ENCODE measurements at regions not wholly inside any gene's neighbourhood (a gene's known extent, or its start where the extent isn't known, plus 50 kb on each side); places are given as distances from the start of the nearest gene placed in this dataset.

DNA sequence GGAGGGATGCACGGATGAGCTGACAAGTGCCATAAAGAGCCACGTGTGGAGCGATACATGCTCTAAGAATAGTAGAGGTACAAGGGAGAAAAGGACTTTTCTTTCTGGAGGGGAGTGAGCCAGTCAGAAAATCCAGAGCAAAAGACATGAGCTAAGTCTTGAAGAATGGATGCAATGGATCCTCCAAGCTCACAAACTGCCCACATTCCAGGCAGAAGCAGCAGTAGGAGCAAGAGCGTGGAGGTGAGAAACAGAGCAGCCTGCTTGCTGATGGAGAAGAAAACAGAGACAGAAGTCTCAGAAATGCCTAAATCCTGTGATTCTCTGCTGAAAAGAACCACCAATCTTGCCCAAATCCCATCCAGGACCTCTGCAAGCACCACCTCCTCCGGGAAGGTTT is 78.2 kb upstream of the RALGPS2 start:
- TF ChIP-seq, protein P1, sequence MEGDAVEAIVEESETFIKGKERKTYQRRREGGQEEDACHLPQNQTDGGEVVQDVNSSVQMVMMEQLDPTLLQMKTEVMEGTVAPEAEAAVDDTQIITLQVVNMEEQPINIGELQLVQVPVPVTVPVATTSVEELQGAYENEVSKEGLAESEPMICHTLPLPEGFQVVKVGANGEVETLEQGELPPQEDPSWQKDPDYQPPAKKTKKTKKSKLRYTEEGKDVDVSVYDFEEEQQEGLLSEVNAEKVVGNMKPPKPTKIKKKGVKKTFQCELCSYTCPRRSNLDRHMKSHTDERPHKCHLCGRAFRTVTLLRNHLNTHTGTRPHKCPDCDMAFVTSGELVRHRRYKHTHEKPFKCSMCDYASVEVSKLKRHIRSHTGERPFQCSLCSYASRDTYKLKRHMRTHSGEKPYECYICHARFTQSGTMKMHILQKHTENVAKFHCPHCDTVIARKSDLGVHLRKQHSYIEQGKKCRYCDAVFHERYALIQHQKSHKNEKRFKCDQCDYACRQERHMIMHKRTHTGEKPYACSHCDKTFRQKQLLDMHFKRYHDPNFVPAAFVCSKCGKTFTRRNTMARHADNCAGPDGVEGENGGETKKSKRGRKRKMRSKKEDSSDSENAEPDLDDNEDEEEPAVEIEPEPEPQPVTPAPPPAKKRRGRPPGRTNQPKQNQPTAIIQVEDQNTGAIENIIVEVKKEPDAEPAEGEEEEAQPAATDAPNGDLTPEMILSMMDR (IDR thresholded peaks at IDR 0.05) = no peak
- TF ChIP-seq POLR2A (IDR thresholded peaks at IDR 0.05; ENCODE audit: low read depth) = no peak

All from esophagus muscularis mucosa (tissue), 3 donors.